ENCODE measurements at regions not wholly inside any gene's neighbourhood (a gene's known extent, or its start where the extent isn't known, plus 50 kb on each side); places are given as distances from the start of the nearest gene placed in this dataset.
A peak's percentile ranks its signal among the peaks of the same experiment; 100 is the strongest.

GRCh38 chr10:31603235-31604087, 284.4 kb downstream of the ZEB1 start (continued):
- TF ChIP-seq KLF7 (tag by site-specific recombination; IDR thresholded peaks at IDR 0.05; ENCODE audit: borderline replicate concordance) (peak; percentile 88), GLIS1 (tag by site-specific recombination; IDR thresholded peaks at IDR 0.05) (peak; percentile 89), ZSCAN30 (tag by site-specific recombination; IDR thresholded peaks at IDR 0.05) (0 out of 2 replicates have a peak, but pooled peaks have one; percentile 57), ZNF433 (tag by site-specific recombination; IDR thresholded peaks at IDR 0.05; ENCODE audit: low read depth) (no peak), ZNF580 (tag by site-specific recombination; IDR thresholded peaks at IDR 0.05) (0 out of 2 replicates have a peak, but pooled peaks have one; percentile 10), ZNF571 (tag by site-specific recombination; IDR thresholded peaks at IDR 0.05) (no peak), PBX3 (CRISPR knock-in tag; IDR thresholded peaks at IDR 0.05) (0 out of 2 replicates have a peak, but pooled peaks have one; percentile 15), ZNF549 (tag by site-specific recombination; IDR thresholded peaks at IDR 0.05) (no peak), ZNF221 (tag by site-specific recombination; IDR thresholded peaks at IDR 0.05; ENCODE audit: borderline replicate concordance) (no peak), ZNF560 (tag by site-specific recombination; IDR thresholded peaks at IDR 0.05; ENCODE audit: borderline replicate concordance) (no peak), HOXA7 (CRISPR knock-in tag; IDR thresholded peaks at IDR 0.05; ENCODE audit: borderline replicate concordance) (no peak), ZNF398 (tag by site-specific recombination; IDR thresholded peaks at IDR 0.05) (no peak), ZNF133 (tag by site-specific recombination; IDR thresholded peaks at IDR 0.05) (no peak), ZNF16 (tag by site-specific recombination; IDR thresholded peaks at IDR 0.05; ENCODE audit: low read depth) (no peak), GFI1B (tag by site-specific recombination; IDR thresholded peaks at IDR 0.05) (no peak), ZFP69B (tag by site-specific recombination; IDR thresholded peaks at IDR 0.05) (no peak), SCRT2 (tag by site-specific recombination; IDR thresholded peaks at IDR 0.05) (peak; percentile 47; the same call in 1 of the 2 replicates), SCRT1 (tag by site-specific recombination; IDR thresholded peaks at IDR 0.05; ENCODE audit: borderline replicate concordance) (no peak), HOXD13 (CRISPR knock-in tag; IDR thresholded peaks at IDR 0.05; ENCODE audit: borderline replicate concordance) (no peak), TCF7L2 (IDR thresholded peaks at IDR 0.05; ENCODE audit: borderline replicate concordance, low read depth, low read length) (peak; percentile 30; the same call in 1 of the 2 replicates), ZNF501 (tag by site-specific recombination; IDR thresholded peaks at IDR 0.05) (peak; percentile 78), SP3 (tag by site-specific recombination; IDR thresholded peaks at IDR 0.05) (peak; percentile 96)
- TF ChIP-seq, protein P1, sequence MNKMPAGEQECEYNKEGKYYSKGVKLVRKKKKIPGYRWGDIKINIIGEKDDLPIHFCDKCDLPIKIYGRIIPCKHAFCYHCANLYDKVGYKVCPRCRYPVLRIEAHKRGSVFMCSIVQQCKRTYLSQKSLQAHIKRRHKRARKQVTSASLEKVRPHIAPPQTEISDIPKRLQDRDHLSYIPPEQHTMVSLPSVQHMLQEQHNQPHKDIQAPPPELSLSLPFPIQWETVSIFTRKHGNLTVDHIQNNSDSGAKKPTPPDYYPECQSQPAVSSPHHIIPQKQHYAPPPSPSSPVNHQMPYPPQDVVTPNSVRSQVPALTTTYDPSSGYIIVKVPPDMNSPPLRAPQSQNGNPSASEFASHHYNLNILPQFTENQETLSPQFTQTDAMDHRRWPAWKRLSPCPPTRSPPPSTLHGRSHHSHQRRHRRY (tag by site-specific recombination; IDR thresholded peaks at IDR 0.05) = no peak
- TF ChIP-seq, protein P2, sequence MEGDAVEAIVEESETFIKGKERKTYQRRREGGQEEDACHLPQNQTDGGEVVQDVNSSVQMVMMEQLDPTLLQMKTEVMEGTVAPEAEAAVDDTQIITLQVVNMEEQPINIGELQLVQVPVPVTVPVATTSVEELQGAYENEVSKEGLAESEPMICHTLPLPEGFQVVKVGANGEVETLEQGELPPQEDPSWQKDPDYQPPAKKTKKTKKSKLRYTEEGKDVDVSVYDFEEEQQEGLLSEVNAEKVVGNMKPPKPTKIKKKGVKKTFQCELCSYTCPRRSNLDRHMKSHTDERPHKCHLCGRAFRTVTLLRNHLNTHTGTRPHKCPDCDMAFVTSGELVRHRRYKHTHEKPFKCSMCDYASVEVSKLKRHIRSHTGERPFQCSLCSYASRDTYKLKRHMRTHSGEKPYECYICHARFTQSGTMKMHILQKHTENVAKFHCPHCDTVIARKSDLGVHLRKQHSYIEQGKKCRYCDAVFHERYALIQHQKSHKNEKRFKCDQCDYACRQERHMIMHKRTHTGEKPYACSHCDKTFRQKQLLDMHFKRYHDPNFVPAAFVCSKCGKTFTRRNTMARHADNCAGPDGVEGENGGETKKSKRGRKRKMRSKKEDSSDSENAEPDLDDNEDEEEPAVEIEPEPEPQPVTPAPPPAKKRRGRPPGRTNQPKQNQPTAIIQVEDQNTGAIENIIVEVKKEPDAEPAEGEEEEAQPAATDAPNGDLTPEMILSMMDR (tag by site-specific recombination; IDR thresholded peaks at IDR 0.05) = no peak
- TF ChIP-seq, protein P3, sequence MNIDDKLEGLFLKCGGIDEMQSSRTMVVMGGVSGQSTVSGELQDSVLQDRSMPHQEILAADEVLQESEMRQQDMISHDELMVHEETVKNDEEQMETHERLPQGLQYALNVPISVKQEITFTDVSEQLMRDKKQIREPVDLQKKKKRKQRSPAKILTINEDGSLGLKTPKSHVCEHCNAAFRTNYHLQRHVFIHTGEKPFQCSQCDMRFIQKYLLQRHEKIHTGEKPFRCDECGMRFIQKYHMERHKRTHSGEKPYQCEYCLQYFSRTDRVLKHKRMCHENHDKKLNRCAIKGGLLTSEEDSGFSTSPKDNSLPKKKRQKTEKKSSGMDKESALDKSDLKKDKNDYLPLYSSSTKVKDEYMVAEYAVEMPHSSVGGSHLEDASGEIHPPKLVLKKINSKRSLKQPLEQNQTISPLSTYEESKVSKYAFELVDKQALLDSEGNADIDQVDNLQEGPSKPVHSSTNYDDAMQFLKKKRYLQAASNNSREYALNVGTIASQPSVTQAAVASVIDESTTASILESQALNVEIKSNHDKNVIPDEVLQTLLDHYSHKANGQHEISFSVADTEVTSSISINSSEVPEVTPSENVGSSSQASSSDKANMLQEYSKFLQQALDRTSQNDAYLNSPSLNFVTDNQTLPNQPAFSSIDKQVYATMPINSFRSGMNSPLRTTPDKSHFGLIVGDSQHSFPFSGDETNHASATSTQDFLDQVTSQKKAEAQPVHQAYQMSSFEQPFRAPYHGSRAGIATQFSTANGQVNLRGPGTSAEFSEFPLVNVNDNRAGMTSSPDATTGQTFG (tag by site-specific recombination; IDR thresholded peaks at IDR 0.05; ENCODE audit: borderline replicate concordance) = no peak
- TF ChIP-seq, protein P4, sequence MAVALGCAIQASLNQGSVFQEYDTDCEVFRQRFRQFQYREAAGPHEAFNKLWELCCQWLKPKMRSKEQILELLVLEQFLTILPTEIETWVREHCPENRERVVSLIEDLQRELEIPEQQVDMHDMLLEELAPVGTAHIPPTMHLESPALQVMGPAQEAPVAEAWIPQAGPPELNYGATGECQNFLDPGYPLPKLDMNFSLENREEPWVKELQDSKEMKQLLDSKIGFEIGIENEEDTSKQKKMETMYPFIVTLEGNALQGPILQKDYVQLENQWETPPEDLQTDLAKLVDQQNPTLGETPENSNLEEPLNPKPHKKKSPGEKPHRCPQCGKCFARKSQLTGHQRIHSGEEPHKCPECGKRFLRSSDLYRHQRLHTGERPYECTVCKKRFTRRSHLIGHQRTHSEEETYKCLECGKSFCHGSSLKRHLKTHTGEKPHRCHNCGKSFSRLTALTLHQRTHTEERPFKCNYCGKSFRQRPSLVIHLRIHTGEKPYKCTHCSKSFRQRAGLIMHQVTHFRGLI (tag by site-specific recombination; IDR thresholded peaks at IDR 0.05) = peak; percentile 65; the same call in 1 of the 2 replicates
- TF ChIP-seq, protein P5, sequence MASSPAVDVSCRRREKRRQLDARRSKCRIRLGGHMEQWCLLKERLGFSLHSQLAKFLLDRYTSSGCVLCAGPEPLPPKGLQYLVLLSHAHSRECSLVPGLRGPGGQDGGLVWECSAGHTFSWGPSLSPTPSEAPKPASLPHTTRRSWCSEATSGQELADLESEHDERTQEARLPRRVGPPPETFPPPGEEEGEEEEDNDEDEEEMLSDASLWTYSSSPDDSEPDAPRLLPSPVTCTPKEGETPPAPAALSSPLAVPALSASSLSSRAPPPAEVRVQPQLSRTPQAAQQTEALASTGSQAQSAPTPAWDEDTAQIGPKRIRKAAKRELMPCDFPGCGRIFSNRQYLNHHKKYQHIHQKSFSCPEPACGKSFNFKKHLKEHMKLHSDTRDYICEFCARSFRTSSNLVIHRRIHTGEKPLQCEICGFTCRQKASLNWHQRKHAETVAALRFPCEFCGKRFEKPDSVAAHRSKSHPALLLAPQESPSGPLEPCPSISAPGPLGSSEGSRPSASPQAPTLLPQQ (tag by site-specific recombination; IDR thresholded peaks at IDR 0.05) = peak; percentile 38; the same call in 1 of the 2 replicates

Measured in HEK293 (cell line).